ENCODE measurements at regions not wholly inside any gene's neighbourhood (a gene's known extent, or its start where the extent isn't known, plus 50 kb on each side); places are given as distances from the start of the nearest gene placed in this dataset.

DNA sequence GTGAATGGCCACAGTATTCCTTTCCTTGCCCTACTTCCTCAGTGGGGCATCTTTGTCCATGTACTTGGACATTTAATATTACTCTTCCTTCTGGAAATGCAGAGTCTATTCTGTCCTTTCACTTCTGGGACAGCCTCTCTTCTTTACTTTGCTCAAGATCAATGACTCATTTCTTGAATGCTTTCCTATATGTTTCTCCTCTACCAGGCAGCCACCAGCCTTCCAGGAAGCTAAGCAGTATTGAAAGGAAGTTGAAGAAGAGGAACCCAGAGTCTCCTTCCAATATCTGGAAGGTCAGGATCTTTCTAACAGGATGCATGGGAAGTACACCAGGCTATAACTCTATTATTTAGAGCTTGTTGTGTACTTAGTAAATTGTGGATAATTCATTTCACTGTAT, 182.8 kb downstream of the CD47 start:
- Histone ChIP-seq H3K4me2 (no peak overlapping the region), H3K9ac (no peak overlapping the region), H3K4me3 (IDR thresholded peaks at IDR 0.05; ENCODE audit: insufficient read depth, low read depth, low read length) (no peak overlapping the region), H3K27me3 (ENCODE audit: insufficient read depth, low read depth) (no peaks in the 10 kb centered on the region), H3K27ac (no peak overlapping the region), H3K79me2 (ENCODE audit: insufficient read depth, low read depth) (no peaks in the 10 kb centered on the region), H4K20me1 (ENCODE audit: insufficient read depth) (no peaks in the 10 kb centered on the region), H3K36me3 (ENCODE audit: insufficient read depth) (no peaks in the 10 kb centered on the region), H3K4me1 (ENCODE audit: low read depth, poor library complexity, severe bottlenecking) (peaks cover 24% of the 10 kb centered on the region), H2AFZ (ENCODE audit: low read depth) (no peak overlapping the region)
- TF ChIP-seq, protein P1, sequence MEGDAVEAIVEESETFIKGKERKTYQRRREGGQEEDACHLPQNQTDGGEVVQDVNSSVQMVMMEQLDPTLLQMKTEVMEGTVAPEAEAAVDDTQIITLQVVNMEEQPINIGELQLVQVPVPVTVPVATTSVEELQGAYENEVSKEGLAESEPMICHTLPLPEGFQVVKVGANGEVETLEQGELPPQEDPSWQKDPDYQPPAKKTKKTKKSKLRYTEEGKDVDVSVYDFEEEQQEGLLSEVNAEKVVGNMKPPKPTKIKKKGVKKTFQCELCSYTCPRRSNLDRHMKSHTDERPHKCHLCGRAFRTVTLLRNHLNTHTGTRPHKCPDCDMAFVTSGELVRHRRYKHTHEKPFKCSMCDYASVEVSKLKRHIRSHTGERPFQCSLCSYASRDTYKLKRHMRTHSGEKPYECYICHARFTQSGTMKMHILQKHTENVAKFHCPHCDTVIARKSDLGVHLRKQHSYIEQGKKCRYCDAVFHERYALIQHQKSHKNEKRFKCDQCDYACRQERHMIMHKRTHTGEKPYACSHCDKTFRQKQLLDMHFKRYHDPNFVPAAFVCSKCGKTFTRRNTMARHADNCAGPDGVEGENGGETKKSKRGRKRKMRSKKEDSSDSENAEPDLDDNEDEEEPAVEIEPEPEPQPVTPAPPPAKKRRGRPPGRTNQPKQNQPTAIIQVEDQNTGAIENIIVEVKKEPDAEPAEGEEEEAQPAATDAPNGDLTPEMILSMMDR (conservative IDR thresholded peaks at IDR 0.05; ENCODE audit: low read depth, low read length): no peak

DNA sequence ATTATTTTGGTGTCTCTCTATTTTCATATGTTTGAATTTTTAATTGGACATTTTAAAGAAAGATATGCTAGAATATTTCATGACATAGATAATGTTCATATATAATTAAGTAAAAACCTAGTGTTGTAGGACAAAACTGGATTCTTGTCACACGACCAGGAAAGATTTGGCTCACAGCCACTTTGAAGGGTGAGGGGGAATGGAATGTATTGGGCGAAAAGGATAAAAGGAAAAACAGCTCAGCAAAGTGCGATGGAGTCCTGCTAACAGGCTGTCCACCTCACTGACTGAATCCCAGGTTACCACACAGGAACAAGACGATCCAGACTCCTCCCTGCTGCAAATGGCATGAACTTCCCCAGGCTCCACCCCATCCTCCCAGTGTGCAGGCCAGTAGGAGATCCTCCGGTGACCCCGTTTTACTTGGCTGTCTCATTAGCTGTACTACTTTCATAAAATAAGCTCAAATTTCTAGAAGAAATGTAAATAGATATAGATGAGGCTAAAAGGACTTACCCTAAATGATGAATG, 186.2 kb downstream of the CD47 start:
- H3K4me3 ChIP-seq (IDR thresholded peaks at IDR 0.05; ENCODE audit: insufficient read depth, low read depth, low read length): no peak overlapping the region
- H4K20me1 ChIP-seq (ENCODE audit: insufficient read depth): no peaks in the 10 kb centered on the region

DNA sequence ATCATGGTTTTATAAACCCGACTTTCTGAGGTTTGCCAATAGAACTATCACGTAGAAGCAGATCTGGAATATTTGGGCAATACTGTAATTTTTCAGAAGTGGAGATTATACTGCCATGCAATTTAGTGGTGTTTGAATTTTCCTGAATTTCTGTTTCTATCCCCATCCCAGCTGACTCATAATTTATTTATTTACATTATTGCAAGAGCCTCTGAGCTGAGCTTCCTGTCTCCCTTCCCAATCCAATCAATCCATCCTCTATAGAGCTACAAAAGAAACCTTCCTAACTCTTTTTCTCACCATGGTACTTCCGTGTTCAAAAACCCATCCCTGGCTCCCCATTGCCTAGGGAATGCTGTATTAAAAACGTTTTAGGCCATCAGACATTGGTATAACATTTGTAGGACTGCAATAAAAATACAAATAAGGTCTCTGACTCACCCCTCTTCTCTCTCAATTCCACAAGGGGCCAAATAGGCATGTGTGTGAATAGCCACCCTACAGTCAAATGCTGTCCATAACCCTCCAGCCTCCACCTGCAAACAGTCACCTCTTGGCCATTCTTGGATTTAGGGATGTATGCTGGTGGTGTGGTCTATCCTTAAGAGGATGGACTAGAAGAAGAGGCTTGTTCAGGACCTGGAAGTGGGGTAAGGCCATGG, 190.7 kb downstream of the CD47 start:
- no peak overlapping the region for H3K4me3 ChIP-seq (IDR thresholded peaks at IDR 0.05; ENCODE audit: insufficient read depth, low read depth, low read length)
- no peaks in the 10 kb centered on the region for H3K79me2 ChIP-seq (ENCODE audit: insufficient read depth, low read depth)
- no peaks in the 10 kb centered on the region for H3K27me3 ChIP-seq (ENCODE audit: insufficient read depth, low read depth)
- H3K27ac ChIP-seq: no peak overlapping the region
- H3K4me1 ChIP-seq (ENCODE audit: low read depth, poor library complexity, severe bottlenecking): no peaks in the 10 kb centered on the region
- H3K4me2 ChIP-seq: no peak overlapping the region
- H4K20me1 ChIP-seq (ENCODE audit: insufficient read depth): no peaks in the 10 kb centered on the region
- no peaks in the 10 kb centered on the region for H3K36me3 ChIP-seq (ENCODE audit: insufficient read depth)
- no peak overlapping the region for H3K9ac ChIP-seq
- TF ChIP-seq, protein P1 (conservative IDR thresholded peaks at IDR 0.05; ENCODE audit: low read depth, low read length): no peak
- H2AFZ ChIP-seq (ENCODE audit: low read depth): no peak overlapping the region

More for the DNA sequence above, 186.2 kb downstream of the CD47 start:
- no peaks in the 10 kb centered on the region for H3K4me1 ChIP-seq (ENCODE audit: low read depth, poor library complexity, severe bottlenecking)
- no peaks in the 10 kb centered on the region for H3K36me3 ChIP-seq (ENCODE audit: insufficient read depth)
- H3K27me3 ChIP-seq (ENCODE audit: insufficient read depth, low read depth): no peaks in the 10 kb centered on the region
- no peak overlapping the region for H3K4me2 ChIP-seq
- no peak overlapping the region for H3K9ac ChIP-seq
- TF ChIP-seq, protein P1 (conservative IDR thresholded peaks at IDR 0.05; ENCODE audit: low read depth, low read length): no peak
- H3K27ac ChIP-seq: no peak overlapping the region
- no peak overlapping the region for H2AFZ ChIP-seq (ENCODE audit: low read depth)
- no peaks in the 10 kb centered on the region for H3K79me2 ChIP-seq (ENCODE audit: insufficient read depth, low read depth)

DNA sequence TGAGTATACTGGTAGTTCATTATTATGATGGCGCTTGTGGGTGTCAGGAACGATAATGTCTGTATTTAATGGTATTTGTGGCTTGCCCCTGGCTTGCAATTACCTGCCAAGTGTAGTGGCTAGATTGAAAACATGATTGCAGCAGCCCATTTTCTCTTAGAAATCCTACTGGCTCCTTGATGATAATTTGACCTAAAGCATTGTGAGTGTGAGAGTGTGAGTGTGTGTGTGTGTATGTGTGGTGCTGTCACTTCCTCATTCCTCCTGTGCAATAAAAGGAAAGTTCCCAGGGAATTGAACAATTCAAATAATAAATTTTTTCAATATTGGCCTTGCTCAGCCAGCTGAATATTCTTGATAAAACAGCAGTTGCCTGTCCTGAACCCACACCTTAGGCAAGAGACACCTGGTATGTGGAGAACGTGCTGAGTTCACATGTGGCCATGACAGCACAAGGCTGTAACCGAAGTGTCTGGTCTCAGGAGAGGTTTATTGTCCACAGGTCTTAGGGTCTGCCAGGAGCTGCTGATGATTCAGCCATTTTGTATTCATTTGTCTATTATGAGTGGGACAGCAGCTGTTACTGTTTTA, 193.3 kb downstream of the CD47 start:
- H3K4me3 ChIP-seq (IDR thresholded peaks at IDR 0.05; ENCODE audit: insufficient read depth, low read depth, low read length): no peak overlapping the region
- H3K36me3 ChIP-seq (ENCODE audit: insufficient read depth): no peaks in the 10 kb centered on the region
- H4K20me1 ChIP-seq (ENCODE audit: insufficient read depth): no peaks in the 10 kb centered on the region
- no peak overlapping the region for H3K9ac ChIP-seq
- H3K27ac ChIP-seq: no peak overlapping the region
- H3K4me2 ChIP-seq: no peak overlapping the region
- TF ChIP-seq, protein P1 (conservative IDR thresholded peaks at IDR 0.05; ENCODE audit: low read depth, low read length): no peak
- H3K27me3 ChIP-seq (ENCODE audit: insufficient read depth, low read depth): no peaks in the 10 kb centered on the region
- H3K79me2 ChIP-seq (ENCODE audit: insufficient read depth, low read depth): no peaks in the 10 kb centered on the region
- no peak overlapping the region for H2AFZ ChIP-seq (ENCODE audit: low read depth)
- no peaks in the 10 kb centered on the region for H3K4me1 ChIP-seq (ENCODE audit: low read depth, poor library complexity, severe bottlenecking)

Data from KMS-11 (cell line).